DOHH2 (cell line): ENCODE measurements at regions not wholly inside any gene's neighbourhood (a gene's known extent, or its start where the extent isn't known, plus 50 kb on each side); places are given as distances from the start of the nearest gene placed in this dataset.

ENCODE experiments used
- H3F3A ChIP-seq: fragments of 200-600 bp; sonication (generic), shearing (Covaris generic); 2 replicates; pipeline ENCODE4 v1.6.0; 2016; ENCODE audit warnings: antibody characterized with exemption, mild to moderate bottlenecking; ENCODE audit not compliant: control insufficient read depth, insufficient read depth
- H3K27ac ChIP-seq: fragments of 200-600 bp; sonication (generic); 2 replicates; pipeline ENCODE4 v1.5.1; 2014; ENCODE audit warnings: low read depth, mild to moderate bottlenecking, low read length, moderate library complexity
- H3K27me3 ChIP-seq: fragments of 200-600 bp; sonication (generic); 2 replicates; pipeline ENCODE4 v1.6.1; 2014; ENCODE audit warnings: mild to moderate bottlenecking, low read length, mixed read lengths; ENCODE audit not compliant: control insufficient read depth
- H3K36me3 ChIP-seq: fragments of 200-600 bp; sonication (generic); 2 replicates; pipeline ENCODE4 v1.6.1; 2014; ENCODE audit warnings: mild to moderate bottlenecking, low read length, moderate library complexity, mixed read lengths; ENCODE audit not compliant: control insufficient read depth
- H3K4me1 ChIP-seq: fragments of 200-600 bp; sonication (generic); 2 replicates; pipeline ENCODE4 v1.6.1; 2014; ENCODE audit warnings: mild to moderate bottlenecking, low read length, mixed read lengths; ENCODE audit not compliant: control insufficient read depth
- H3K4me2 ChIP-seq: fragments of 200-600 bp; sonication (generic); 2 replicates; pipeline ENCODE4 v1.6.0; 2014; ENCODE audit warnings: mild to moderate bottlenecking, low read length, moderate library complexity
- H3K4me3 ChIP-seq: fragments of 200-600 bp; sonication (generic); 2 replicates; pipeline ENCODE4 v1.5.1; 2014; ENCODE audit warnings: mild to moderate bottlenecking, low read length, mixed read lengths
- H3K79me2 ChIP-seq: fragments of 200-600 bp; sonication (generic); 2 replicates; pipeline ENCODE4 v1.6.1; 2014; ENCODE audit warnings: mild to moderate bottlenecking, low read length, mixed read lengths; ENCODE audit not compliant: control insufficient read depth
- H3K9me2 ChIP-seq: fragments of 200-600 bp; sonication (generic); replicated peaks from 2 replicates; pipeline ENCODE4 v1.6.1; 2014; ENCODE audit warnings: mild to moderate bottlenecking, low read length, mixed read lengths; ENCODE audit not compliant: control insufficient read depth
- H3K9me3 ChIP-seq: fragments of 200-600 bp; sonication (generic); 2 replicates; pipeline ENCODE4 v1.6.1; 2014; ENCODE audit warnings: antibody characterized with exemption, low read length, mixed read lengths; ENCODE audit not compliant: control insufficient read depth, insufficient read depth
- H4K20me1 ChIP-seq: fragments of 200-600 bp; sonication (generic); 2 replicates; pipeline ENCODE4 v1.6.0; 2014; ENCODE audit warnings: low read depth, mild to moderate bottlenecking, antibody characterized with exemption, low read length, moderate library complexity; ENCODE audit not compliant: control insufficient read depth, insufficient read depth
- EZH2phosphoT487 ChIP-seq: fragments of 200-600 bp; sonication (generic); IDR thresholded peaks from 2 replicates; pipeline ENCODE4 v1.6.1; 2017; ENCODE audit warnings: borderline replicate concordance, mild to moderate bottlenecking, antibody characterized with exemption, low read length, moderate library complexity, mixed read lengths
- TF ChIP-seq, protein P1 (sequence below): fragments of 200-600 bp; sonication (generic); IDR thresholded peaks from one replicate; pipeline ENCODE4 v1.5.1; 2014; ENCODE audit warnings: antibody characterized with exemption, mild to moderate bottlenecking, low read depth, low read length; ENCODE audit not compliant: poor library complexity, severe bottlenecking

DNA sequence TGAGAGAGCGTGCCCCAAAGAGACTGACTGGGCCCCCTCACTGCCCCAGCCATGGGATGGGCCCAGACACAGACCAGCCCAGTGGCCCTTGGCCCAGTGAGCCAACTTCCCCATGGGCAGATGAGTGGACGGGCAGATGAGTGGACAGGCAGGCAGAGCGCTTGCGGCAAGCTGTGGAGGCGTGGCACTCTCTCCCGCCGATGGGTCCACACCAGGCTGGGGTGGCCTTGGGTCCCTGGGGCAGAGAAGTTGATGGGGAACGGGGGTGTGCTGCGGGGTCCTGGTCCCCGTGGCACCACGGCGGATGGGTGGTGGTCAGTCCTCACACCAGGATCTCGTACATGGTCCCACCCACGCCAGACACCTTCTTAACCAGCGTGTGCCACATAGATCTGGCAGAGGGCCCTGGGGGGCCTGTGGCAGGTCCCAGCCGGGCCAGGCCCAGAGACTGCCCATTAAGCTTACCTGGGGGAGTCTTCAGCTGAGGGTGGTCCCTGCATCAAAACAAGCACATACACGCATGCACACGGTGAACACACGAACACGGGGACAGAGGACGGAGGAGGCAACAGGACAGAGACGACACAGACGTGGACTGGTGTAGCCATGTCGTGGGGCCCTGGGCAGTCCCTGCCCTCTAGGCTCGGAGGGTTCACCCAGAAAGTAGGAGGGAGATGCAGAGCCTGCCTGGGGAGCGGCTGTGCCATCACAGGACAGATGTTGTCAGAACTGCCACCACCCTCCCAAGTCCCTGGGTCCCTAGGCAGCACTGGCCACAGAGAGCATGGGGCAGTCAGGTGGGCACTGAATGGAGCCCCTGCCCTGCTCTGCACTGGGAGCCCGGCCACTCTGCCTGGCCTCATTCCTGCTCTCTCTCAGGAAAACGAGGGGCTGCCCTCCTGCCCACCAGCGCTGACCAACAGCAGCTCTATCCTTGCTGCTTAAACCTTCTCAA, 182.2 kb downstream of the IGLL1 start:
- no peaks in the 10 kb centered on the region for H3K9me3 ChIP-seq
- no peak overlapping the region for H3K27ac ChIP-seq
- H3K36me3 ChIP-seq = no peaks in the 10 kb centered on the region
- H3K79me2 ChIP-seq = no peaks in the 10 kb centered on the region
- no peak for TF ChIP-seq EZH2phosphoT487
- TF ChIP-seq, protein P1, sequence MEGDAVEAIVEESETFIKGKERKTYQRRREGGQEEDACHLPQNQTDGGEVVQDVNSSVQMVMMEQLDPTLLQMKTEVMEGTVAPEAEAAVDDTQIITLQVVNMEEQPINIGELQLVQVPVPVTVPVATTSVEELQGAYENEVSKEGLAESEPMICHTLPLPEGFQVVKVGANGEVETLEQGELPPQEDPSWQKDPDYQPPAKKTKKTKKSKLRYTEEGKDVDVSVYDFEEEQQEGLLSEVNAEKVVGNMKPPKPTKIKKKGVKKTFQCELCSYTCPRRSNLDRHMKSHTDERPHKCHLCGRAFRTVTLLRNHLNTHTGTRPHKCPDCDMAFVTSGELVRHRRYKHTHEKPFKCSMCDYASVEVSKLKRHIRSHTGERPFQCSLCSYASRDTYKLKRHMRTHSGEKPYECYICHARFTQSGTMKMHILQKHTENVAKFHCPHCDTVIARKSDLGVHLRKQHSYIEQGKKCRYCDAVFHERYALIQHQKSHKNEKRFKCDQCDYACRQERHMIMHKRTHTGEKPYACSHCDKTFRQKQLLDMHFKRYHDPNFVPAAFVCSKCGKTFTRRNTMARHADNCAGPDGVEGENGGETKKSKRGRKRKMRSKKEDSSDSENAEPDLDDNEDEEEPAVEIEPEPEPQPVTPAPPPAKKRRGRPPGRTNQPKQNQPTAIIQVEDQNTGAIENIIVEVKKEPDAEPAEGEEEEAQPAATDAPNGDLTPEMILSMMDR = no peak
- no peaks in the 10 kb centered on the region for H3K27me3 ChIP-seq
- H3K9me2 ChIP-seq = no peaks in the 10 kb centered on the region
- H3K4me1 ChIP-seq = peaks cover 2% of the 10 kb centered on the region
- no peaks in the 10 kb centered on the region for H3F3A ChIP-seq
- H3K4me3 ChIP-seq = no peak overlapping the region
- H4K20me1 ChIP-seq = no peaks in the 10 kb centered on the region
- H3K4me2 ChIP-seq = no peak overlapping the region

DNA sequence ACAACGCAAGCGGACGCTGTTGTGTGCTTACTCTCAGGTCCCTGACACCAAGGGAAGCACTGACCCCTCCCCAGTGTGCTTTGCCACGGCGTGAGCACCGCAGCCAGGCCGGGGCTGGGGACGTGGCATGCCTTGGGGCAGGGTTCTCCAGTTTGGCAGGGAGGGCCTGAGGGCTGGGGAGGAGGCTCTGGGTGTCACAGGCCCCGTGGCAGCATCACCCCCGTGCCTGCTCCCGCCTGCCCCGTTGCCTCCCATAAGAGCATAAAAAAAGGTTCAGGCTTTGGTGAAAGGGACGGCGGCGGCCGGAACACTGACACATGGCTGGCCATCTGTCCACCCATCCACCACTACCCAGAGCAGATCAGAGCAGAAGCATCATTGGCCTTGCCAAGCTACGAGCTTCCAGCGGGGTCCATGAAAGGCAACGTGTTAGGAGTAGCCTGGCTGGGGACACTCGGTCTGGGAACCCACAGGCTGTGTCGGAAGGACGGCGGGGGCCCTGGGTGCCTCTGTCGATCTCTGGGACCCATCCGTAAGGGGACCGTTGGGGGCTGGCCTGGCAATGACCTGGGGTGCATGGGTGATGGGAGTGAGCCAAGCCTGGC, 183.0 kb downstream of the IGLL1 start:
- Histone ChIP-seq H3F3A (no peaks in the 10 kb centered on the region), H3K27ac (no peak overlapping the region), H3K9me3 (no peaks in the 10 kb centered on the region), H3K27me3 (no peaks in the 10 kb centered on the region), H3K79me2 (no peaks in the 10 kb centered on the region), H3K4me3 (no peak overlapping the region), H3K9me2 (no peaks in the 10 kb centered on the region), H3K4me1 (no peaks in the 10 kb centered on the region), H3K4me2 (no peak overlapping the region), H3K36me3 (no peaks in the 10 kb centered on the region), H4K20me1 (no peaks in the 10 kb centered on the region)
- TF ChIP-seq, protein P1 = no peak
- TF ChIP-seq EZH2phosphoT487 = no peak

DNA sequence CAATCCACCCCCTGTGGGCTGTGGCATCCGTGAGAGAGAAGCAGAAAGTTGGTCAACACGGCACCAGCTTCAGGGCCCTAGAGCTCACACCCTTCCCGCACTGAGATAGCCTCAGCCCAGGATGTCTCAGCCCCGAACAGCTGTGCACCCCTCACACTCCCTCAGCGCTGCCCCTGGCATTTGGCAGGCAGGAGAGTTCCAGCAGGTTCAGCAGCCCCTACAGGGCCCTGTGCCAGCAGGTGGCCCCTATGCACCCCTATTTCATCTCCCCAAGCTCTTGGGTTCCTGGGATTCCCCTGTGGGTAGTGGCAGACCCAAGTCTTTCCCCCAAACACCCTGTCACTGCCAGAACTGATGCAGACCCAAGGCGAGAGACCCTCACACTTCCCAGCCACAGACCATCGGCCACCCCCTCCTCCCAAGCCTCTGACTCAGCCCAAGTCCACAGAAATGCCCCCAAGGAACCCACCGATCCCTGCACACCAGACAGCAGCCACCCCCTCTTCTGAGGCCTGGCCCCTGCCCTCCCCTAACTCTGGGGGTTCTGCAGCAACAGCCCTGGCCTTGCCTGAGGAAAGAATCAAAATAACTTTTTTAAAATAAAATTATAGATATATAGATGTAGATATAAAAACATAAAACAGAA, 183.6 kb downstream of the IGLL1 start:
- no peak overlapping the region for H3K27ac ChIP-seq
- H3K9me3 ChIP-seq = no peaks in the 10 kb centered on the region
- no peaks in the 10 kb centered on the region for H4K20me1 ChIP-seq
- no peak overlapping the region for H3K4me3 ChIP-seq
- TF ChIP-seq, protein P1 = no peak
- no peak for TF ChIP-seq EZH2phosphoT487
- no peaks in the 10 kb centered on the region for H3K9me2 ChIP-seq
- H3K4me2 ChIP-seq = no peak overlapping the region
- H3K79me2 ChIP-seq = no peaks in the 10 kb centered on the region
- H3K4me1 ChIP-seq = no peaks in the 10 kb centered on the region
- H3K36me3 ChIP-seq = no peaks in the 10 kb centered on the region
- no peaks in the 10 kb centered on the region for H3K27me3 ChIP-seq
- H3F3A ChIP-seq = no peaks in the 10 kb centered on the region
